Stomach smooth muscle (tissue), 2 donors: ENCODE measurements at regions not wholly inside any gene's neighbourhood (a gene's known extent, or its start where the extent isn't known, plus 50 kb on each side); places are given as distances from the start of the nearest gene placed in this dataset.
"Not testable (repeated sequence)": the region's sequence is repeated elsewhere in the genome, so short reads cannot be mapped to it uniquely, and the experiment has no call there.

Experiments used
- H3K27ac ChIP-seq: one replicate; pipeline ENCODE4 v1.7.0; 2013; ENCODE audit warnings: mild to moderate bottlenecking, low read length, inconsistent platforms
- H3K27me3 ChIP-seq, 2 donors: one replicate each; pipeline ENCODE4 v1.7.0; 2013; ENCODE audit warnings: low read length in 2 of 2; ENCODE audit not compliant: insufficient read depth in 2 of 2, control insufficient read depth in 1 of 2
- H3K36me3 ChIP-seq, 2 donors: one replicate each; pipeline ENCODE4 v1.7.0; 2013; ENCODE audit warnings: low read length in 2 of 2; ENCODE audit not compliant: control insufficient read depth in 2 of 2, insufficient read depth in 2 of 2
- H3K4me1 ChIP-seq: one replicate; pipeline ENCODE4 v1.7.0; 2013; ENCODE audit warnings: low read length; ENCODE audit not compliant: control insufficient read depth, insufficient read depth
- H3K4me3 ChIP-seq, 2 donors: one replicate each; pipeline ENCODE4 v1.7.0; 2013; ENCODE audit warnings: low read length in 2 of 2
- H3K9ac ChIP-seq, 2 donors: one replicate each; pipeline ENCODE4 v1.7.0; 2013; ENCODE audit warnings: low read length in 2 of 2, mild to moderate bottlenecking in 1 of 2
- H3K9me3 ChIP-seq, 2 donors: one replicate each; pipeline ENCODE4 v1.7.0; 2013; ENCODE audit warnings: low read length in 2 of 2; ENCODE audit not compliant: control insufficient read depth in 2 of 2
- donor health status: healthy.
- donor health status: Pancreatic carcinoma.

- Histone ChIP-seq H3K4me1 (peaks cover 3% of the 10 kb centered on the region), H3K36me3 (no peaks in the 10 kb centered on the region), H3K9ac (no peak overlapping the region), H3K9me3 (no peaks in the 10 kb centered on the region), H3K27me3 (no peaks in the 10 kb centered on the region), H3K4me3 (no peak overlapping the region), H3K27ac (no peak overlapping the region)
Observed at GRCh38 chr4:156117743-156118142, 164.1 kb upstream of the CTSO start.

- H3K36me3 ChIP-seq, result no peaks in the 10 kb centered on the region
- H3K4me1 ChIP-seq, result peaks cover 3% of the 10 kb centered on the region
- H3K9ac ChIP-seq, result no peak overlapping the region
- no peaks in the 10 kb centered on the region for H3K9me3 ChIP-seq
- H3K27ac ChIP-seq, result no peak overlapping the region
- H3K27me3 ChIP-seq, result no peaks in the 10 kb centered on the region
- H3K4me3 ChIP-seq, result no peak overlapping the region
Observed at GRCh38 chr4:156116991-156117390, 163.3 kb upstream of the CTSO start.

DNA sequence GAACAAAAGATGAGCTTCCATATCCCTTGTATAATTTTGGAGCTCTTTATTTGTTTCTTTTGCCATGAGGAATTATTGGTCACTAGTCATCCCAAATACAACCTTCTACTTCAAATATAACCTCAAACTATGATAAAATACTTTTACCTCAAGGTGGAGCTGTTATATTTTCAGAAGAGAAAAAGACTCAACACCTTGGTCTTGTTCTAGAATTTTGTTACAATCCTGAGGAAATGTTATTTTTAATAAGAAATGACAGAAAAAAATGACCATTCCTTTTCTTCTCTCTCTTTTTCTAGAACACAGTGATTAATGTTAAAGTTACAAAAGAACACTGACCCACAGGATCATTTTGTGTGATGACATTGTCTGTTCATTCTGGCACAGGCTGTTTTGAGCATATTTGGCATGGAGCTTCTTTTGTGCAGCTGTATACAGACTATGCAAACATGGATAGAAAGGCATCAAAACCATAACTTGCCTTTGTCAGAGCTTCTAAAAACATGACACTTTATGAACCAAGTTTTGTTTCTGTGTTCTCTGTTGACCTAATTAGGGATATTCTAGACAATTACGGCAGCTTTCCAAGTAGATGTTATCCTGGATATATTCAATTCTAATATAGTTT, 159.6 kb upstream of the CTSO start:
- Histone ChIP-seq H3K9me3 (no peaks in the 10 kb centered on the region), H3K4me1 (peaks cover 3% of the 10 kb centered on the region), H3K27me3 (no peaks in the 10 kb centered on the region), H3K4me3 (no peak overlapping the region), H3K36me3 (no peaks in the 10 kb centered on the region), H3K9ac (no peak overlapping the region), H3K27ac (no peak overlapping the region)

GRCh38 chr4:156111686-156112085, 158.0 kb upstream of the CTSO start:
- Histone ChIP-seq H3K36me3 (no peaks in the 10 kb centered on the region), H3K9ac (peak overlapping the region in 1 of 2 donors; percentile 51), H3K9me3 (no peaks in the 10 kb centered on the region), H3K27me3 (no peaks in the 10 kb centered on the region), H3K27ac (no peak overlapping the region), H3K4me3 (no peak overlapping the region), H3K4me1 (peaks cover 3% of the 10 kb centered on the region)

DNA sequence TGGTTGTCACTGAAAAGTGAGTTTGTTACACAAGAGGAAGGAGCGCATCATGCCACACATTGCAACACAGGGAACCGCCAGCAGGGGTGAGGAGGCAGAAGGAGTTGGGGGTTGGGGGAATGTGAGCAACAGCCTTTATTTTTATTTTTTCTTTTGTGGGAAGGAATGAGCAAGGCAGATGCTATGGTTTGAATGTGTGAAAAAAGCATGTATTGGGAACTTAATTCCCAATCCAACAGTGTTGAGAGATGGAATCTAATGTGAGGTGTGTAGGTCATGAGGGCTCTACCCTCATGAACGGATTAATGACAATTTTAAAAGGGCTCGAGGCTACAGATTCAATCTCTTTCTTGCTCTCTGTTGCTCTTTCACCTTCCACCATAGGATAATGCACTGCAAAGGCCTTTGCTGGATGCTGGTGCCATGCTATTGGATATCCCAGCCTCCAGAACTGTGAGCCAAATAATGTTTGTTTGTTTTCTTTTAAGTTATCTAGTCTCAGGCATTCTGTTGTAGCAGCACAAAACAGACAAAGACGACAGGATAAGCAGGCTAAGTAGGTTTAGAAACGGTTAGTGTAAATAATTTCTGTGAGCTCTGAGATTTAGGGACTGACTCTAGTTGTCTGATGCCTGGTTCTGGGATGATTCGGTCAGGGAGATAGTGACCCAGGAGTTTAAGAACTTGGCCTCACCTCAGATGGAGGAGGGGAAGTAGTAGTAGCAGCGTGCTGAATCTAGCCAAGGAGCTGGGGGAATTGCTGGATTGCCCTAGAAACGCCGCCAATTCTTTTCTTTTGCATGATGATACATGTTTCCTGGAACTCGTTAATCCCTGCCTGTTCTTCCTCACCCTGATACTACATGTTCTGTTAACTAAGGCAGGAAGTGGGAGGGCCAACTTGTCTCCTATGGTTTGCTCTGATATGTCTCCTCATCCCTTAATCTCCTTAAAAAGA, 156.6 kb upstream of the CTSO start:
- Histone ChIP-seq H3K27ac (no peak overlapping the region), H3K27me3 (no peaks in the 10 kb centered on the region), H3K4me3 (no peak overlapping the region), H3K36me3 (no peaks in the 10 kb centered on the region), H3K9me3 (no peaks in the 10 kb centered on the region), H3K9ac (no peak overlapping the region), H3K4me1 (peaks cover 3% of the 10 kb centered on the region)

- H3K9ac ChIP-seq, H3K27me3 ChIP-seq, H3K9me3 ChIP-seq, H3K4me3 ChIP-seq, H3K4me1 ChIP-seq, H3K36me3 ChIP-seq, H3K27ac ChIP-seq: not testable (repeated sequence)
Observed at GRCh38 chr4:156109087-156109486, 155.4 kb upstream of the CTSO start.

- Histone ChIP-seq H3K36me3 (no peaks in the 10 kb centered on the region), H3K27ac (no peak overlapping the region), H3K4me1 (no peaks in the 10 kb centered on the region), H3K9ac (no peak overlapping the region), H3K9me3 (no peaks in the 10 kb centered on the region), H3K4me3 (no peak overlapping the region), H3K27me3 (no peaks in the 10 kb centered on the region)
Observed at GRCh38 chr4:156103311-156103710, 149.6 kb upstream of the CTSO start.

DNA sequence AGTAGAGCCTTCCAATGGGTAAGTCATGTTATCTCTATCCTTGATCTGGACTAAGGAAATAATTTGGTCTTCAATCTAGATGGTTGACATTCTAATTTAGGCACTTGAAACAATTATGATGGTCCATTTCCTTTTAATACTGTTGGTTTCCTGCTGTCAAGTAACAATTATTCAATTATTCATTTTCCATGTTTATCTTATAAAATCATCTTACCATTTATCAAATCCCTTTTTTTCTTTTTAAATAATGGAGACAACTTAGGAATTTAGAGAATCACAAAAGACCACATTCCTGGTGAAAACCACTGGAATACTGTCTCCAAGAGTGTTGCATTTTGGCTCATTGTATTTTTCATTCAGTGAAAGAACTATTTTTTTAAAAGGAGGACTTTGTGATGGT, 148.7 kb upstream of the CTSO start:
- Histone ChIP-seq H3K9ac (no peak overlapping the region), H3K27ac (no peak overlapping the region), H3K4me3 (no peak overlapping the region), H3K9me3 (no peaks in the 10 kb centered on the region), H3K27me3 (no peaks in the 10 kb centered on the region), H3K4me1 (no peaks in the 10 kb centered on the region), H3K36me3 (no peaks in the 10 kb centered on the region)

- Histone ChIP-seq H3K9me3 (no peaks in the 10 kb centered on the region), H3K4me1 (no peaks in the 10 kb centered on the region), H3K27ac (no peak overlapping the region), H3K27me3 (no peaks in the 10 kb centered on the region), H3K4me3 (no peak overlapping the region), H3K36me3 (no peaks in the 10 kb centered on the region), H3K9ac (no peak overlapping the region)
Observed at GRCh38 chr4:156101571-156101970, 147.9 kb upstream of the CTSO start.

DNA sequence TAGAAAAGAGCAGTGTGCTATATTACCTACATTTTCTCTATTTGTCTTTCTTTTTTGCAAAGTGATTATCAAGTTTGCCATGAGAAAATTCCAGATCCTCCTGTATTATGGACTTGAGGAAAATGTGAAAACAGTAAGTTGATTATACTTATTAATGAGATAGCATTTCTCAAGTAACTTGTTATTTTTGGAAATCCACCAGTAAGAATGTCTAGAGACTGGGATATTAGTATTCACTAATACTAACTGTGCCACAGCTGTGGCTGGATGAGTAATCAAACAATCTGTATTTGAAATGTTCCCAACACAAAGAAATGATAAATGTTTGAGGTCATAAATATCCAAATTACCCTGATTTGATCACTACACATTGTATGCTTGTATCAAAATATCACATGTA, 147.0 kb upstream of the CTSO start:
- Histone ChIP-seq H3K4me3 (no peak overlapping the region), H3K27ac (no peak overlapping the region), H3K36me3 (no peaks in the 10 kb centered on the region), H3K9me3 (no peaks in the 10 kb centered on the region), H3K4me1 (no peaks in the 10 kb centered on the region), H3K27me3 (no peaks in the 10 kb centered on the region), H3K9ac (no peak overlapping the region)

- no peak overlapping the region for H3K27ac ChIP-seq
- no peak overlapping the region for H3K4me3 ChIP-seq
- no peak overlapping the region for H3K9ac ChIP-seq
- no peaks in the 10 kb centered on the region for H3K9me3 ChIP-seq
- no peaks in the 10 kb centered on the region for H3K27me3 ChIP-seq
- H3K36me3 ChIP-seq, result no peaks in the 10 kb centered on the region
- H3K4me1 ChIP-seq, result no peaks in the 10 kb centered on the region
Observed at GRCh38 chr4:156098805-156099204, 145.1 kb upstream of the CTSO start.
